Cardiac fibroblast (primary cell): ENCODE measurements at regions not wholly inside any gene's neighbourhood (a gene's known extent, or its start where the extent isn't known, plus 50 kb on each side); places are given as distances from the start of the nearest gene placed in this dataset.

Experiments used
- DNase-seq, 2 donors: peaks; one replicate each; pipeline versions ENCODE4 v3.0.0 to v3.0.0-alpha.2; 2010; ENCODE audit warnings: low read depth in 2 of 2
- H3K4me3 ChIP-seq, 2 donors: replicated peaks in 1 of 2; 1 replicate in 1 of 2; 2 replicates in 1 of 2; pipeline ENCODE4 v1.5.1; 2011; ENCODE audit warnings: low read depth in 2 of 2, low read length in 2 of 2, mild to moderate bottlenecking in 2 of 2, moderate library complexity in 1 of 2
- CTCF ChIP-seq: IDR thresholded peaks from one replicate; pipeline ENCODE4 v1.5.1; 2011; ENCODE audit warnings: low read depth, mild to moderate bottlenecking, low read length, inconsistent platforms

- no peak for DNase-seq
- no peak for TF ChIP-seq CTCF
Measured at GRCh38 chr15:69802432-69802831, 295.3 kb downstream of the TLE3 start.

GRCh38 chr15:69804786-69805185, 292.9 kb downstream of the TLE3 start:
- no peak for DNase-seq
- no peak for TF ChIP-seq CTCF
- no peak overlapping the region for H3K4me3 ChIP-seq

More at GRCh38 chr15:69802432-69802831, 295.3 kb downstream of the TLE3 start:
- H3K4me3 ChIP-seq = no peak overlapping the region

- no peak for DNase-seq
- no peak for TF ChIP-seq CTCF
Measured at GRCh38 chr15:69805248-69805953, 292.3 kb downstream of the TLE3 start.

DNA sequence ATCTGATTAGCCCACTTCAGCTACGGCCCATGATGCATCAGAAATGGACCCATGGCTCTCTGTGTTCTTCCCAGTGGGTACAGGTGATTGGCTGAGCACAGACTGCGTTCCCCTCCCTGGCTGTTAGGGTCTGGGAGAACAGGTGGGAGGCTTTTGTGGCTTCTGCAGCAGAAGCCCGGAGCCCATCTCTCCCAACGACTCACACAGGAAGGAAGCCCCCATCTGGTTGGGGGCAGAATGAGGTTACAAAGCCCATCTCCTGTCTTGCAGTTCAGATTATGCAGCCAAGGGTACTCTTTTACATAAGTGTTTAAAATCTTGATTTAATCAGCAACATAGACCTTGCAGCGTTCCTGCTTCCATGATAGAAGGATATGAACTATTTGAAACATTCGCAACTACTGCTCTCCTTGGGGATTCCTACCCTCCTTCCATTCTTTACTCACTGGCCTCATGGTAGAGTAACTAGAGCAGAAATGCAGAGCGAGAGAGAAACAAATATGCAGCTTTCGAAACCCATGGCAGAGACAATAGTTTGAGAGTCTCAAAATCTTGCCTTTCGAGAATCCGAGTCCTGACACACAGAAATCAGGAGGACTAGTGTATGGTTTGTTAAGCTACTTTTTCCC, 291.3 kb downstream of the TLE3 start:
- no peak for TF ChIP-seq CTCF
- DNase-seq = no peak
- H3K4me3 ChIP-seq = no peak overlapping the region

More at GRCh38 chr15:69805248-69805953, 292.3 kb downstream of the TLE3 start:
- no peak overlapping the region for H3K4me3 ChIP-seq

DNA sequence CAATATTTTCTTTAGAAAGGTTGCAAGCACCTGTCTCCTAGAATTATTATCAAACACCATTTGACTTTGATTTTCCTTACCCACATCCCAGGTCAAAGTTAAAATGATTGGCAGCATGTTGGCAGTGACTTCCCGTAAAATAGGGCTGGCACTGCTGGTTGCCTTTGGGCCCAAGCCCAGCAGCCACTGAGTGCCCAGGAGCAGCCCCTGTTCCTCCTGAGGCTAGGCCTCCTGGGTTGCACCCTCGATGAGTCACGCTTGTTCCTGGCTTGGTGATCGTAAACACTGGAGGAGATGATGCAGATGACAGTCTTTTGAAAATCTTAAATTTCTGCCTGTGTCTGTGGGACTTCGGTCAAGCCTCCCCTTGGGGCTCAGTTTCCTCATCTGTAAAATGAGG, 290.0 kb downstream of the TLE3 start:
- H3K4me3 ChIP-seq = no peak overlapping the region
- peak; percentile 34 to 42 for DNase-seq
- TF ChIP-seq CTCF = no peak

DNA sequence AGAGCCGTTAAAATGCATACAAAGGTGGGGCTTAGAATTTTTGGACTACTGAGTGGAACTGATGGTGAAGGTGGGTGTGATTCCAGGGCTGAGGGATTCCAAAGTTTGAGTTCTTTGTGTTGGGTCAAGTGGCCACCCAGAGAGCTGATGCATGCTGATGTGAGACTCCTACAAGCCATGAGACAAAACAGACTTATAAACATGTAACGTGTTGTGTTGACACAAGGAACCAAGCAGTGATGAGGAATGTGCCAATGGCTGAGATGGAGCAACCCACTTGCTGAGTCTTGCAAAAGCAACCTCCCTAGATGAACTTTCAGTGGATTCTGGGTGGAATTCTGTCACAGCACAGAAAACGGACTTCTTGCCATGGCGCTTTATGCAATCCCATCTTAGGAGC, 289.0 kb downstream of the TLE3 start:
- H3K4me3 ChIP-seq = no peak overlapping the region
- TF ChIP-seq CTCF = no peak
- DNase-seq = peak; percentile 24 to 53
